OCI-LY1 (cell line): ENCODE measurements at regions not wholly inside any gene's neighbourhood (a gene's known extent, or its start where the extent isn't known, plus 50 kb on each side); places are given as distances from the start of the nearest gene placed in this dataset.

Experiments
- CTCF ChIP-seq: fragments of 200-600 bp; sonication (generic), shearing (Covaris generic); IDR thresholded peaks from 2 replicates; pipeline ENCODE4 v1.5.1; 2017; ENCODE audit warnings: mild to moderate bottlenecking, antibody characterized with exemption, low read length, moderate library complexity, mixed read lengths
- EZH2 ChIP-seq: fragments of 200-600 bp; sonication (generic), shearing (Covaris generic); IDR thresholded peaks from 2 replicates; pipeline ENCODE4 v1.8.0; 2017; ENCODE audit warnings: borderline replicate concordance, mixed run types, mild to moderate bottlenecking, antibody characterized with exemption, low read length, moderate library complexity, mixed read lengths

DNA sequence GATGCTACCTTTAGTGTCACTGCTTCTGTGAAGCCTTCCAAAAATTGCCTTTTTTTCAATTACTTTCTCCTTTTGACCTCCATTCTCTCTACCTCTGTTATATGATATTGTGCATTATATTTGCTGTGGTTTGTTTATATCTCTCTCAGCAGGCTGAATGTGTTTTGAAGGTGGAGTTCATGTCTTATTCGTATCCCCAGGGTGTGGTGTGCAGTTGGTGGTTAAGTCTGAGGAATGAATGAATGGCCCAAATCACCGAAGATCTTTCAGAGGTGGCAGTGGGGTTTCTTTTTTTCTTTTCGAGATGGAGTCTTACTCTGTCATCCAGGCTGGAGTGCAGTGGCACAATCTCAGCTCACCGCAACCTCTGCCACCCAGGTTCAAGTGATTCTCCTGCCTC, 53.5 kb upstream of the MAP4K3 start:
- no peak for TF ChIP-seq CTCF
- no peak for TF ChIP-seq EZH2
